Stomach (tissue), 8 donors: ENCODE measurements at regions not wholly inside any gene's neighbourhood (a gene's known extent, or its start where the extent isn't known, plus 50 kb on each side); places are given as distances from the start of the nearest gene placed in this dataset.
A peak's percentile ranks its signal among the peaks of the same experiment; 100 is the strongest.

Source experiments
- DNase-seq, 2 donors: peaks; one replicate each; pipeline versions ENCODE4 v3.0.0 to v3.0.0-alpha.2; 2013 to 2019
- H3K27ac ChIP-seq, 5 donors: fragments of 200-600 bp in 4 of 5; sonication (generic) in 4 of 5; one replicate each; pipeline ENCODE4 v1.5.1; 2013 to 2019; ENCODE audit warnings: mild to moderate bottlenecking in 1 of 5, moderate library complexity in 1 of 5
- H3K27me3 ChIP-seq, 3 donors: fragments of 200-600 bp; sonication (generic); one replicate each; pipeline ENCODE4 v1.5.1; 2017 to 2019; ENCODE audit warnings: mixed run types in 1 of 3
- H3K36me3 ChIP-seq, 4 donors: fragments of 200-600 bp; sonication (generic); 1 replicate in 3 of 4; 2 replicates in 1 of 4; pipeline ENCODE4 v1.5.1; 2016 to 2019
- H3K4me1 ChIP-seq, 4 donors: fragments of 200-600 bp; sonication (generic); one replicate each; pipeline ENCODE4 v1.5.1; 2016 to 2019
- H3K4me3 ChIP-seq, 4 donors: fragments of 200-600 bp; sonication (generic) in 3 of 4; one replicate each; pipeline ENCODE4 v1.5.1; 2016 to 2019; ENCODE audit warnings: mild to moderate bottlenecking in 1 of 4
- H3K9me3 ChIP-seq, 4 donors: fragments of 200-600 bp; sonication (generic); one replicate each; pipeline ENCODE4 v1.5.1; 2016 to 2019
- EP300 ChIP-seq: sonication (generic); formaldehyde crosslinking; IDR thresholded peaks from one replicate; pipeline ENCODE4 v1.6.1; 2017; ENCODE audit warnings: antibody characterized with exemption
- POLR2A ChIP-seq, 4 donors: fragments of 450-650 bp; IDR thresholded peaks; one replicate each; pipeline ENCODE4 v1.6.1; 2016; ENCODE audit warnings: antibody characterized with exemption in 4 of 4, control low read depth in 2 of 4, mild to moderate bottlenecking in 1 of 4, moderate library complexity in 1 of 4
- POLR2AphosphoS5 ChIP-seq, 3 donors: sonication (generic); formaldehyde crosslinking; IDR thresholded peaks; one replicate each; pipeline ENCODE4 v1.6.1; 2016; ENCODE audit warnings: antibody characterized with exemption in 3 of 3
- WGBS, 5 donors: extraction: QIAGEN DNeasy Blood & Tissue Kit in 3 of 5; methylation state at CpG; one replicate each; pipeline versions ENCODE4 v1.1.5 to v1.1.7; 2013 to 2018; 5-methylcytosine and 5-hydroxymethylcytosine counted together
- intact Hi-C: fragments of 100-400 bp; cut with DNase I; formaldehyde crosslinking; loops from one replicate; pipeline ENCODE4 v1.15.1; 2023; ENCODE audit warnings: low total_unique reads
- TF ChIP-seq, protein P1 (sequence below), 7 experiments: fragments of 450-650 bp in 4 of 7; fragments of 200-600 bp in 3 of 7; sonication (generic) in 3 of 7; IDR thresholded peaks; one replicate each; pipeline ENCODE4 v1.5.1; 2016 to 2019; ENCODE audit warnings: antibody characterized with exemption in 7 of 7, control low read depth in 2 of 7, mild to moderate bottlenecking in 1 of 7
- donor health status: healthy with polysubstance abuse.
- donor health status: Bipolar disorder and iron deficiency.
- donor health status: healthy.

GRCh38 chr6:47141171-47141570 lies 99.0 kb upstream of the ADGRF1 start:
- Histone ChIP-seq H3K9me3 (no peaks in the 10 kb centered on the region), H3K27me3 (no peaks in the 10 kb centered on the region), H3K4me1 (peaks cover 0 to 17% (median 6%) of the 10 kb centered on the region in 4 donors), H3K4me3 (no peak overlapping the region), H3K36me3 (no peaks in the 10 kb centered on the region), H3K27ac (no peak overlapping the region)
- TF ChIP-seq POLR2A (IDR thresholded peaks at IDR 0.05) (no peak), POLR2AphosphoS5 (IDR thresholded peaks at IDR 0.05) (no peak), EP300 (no peak)
- TF ChIP-seq, protein P1, sequence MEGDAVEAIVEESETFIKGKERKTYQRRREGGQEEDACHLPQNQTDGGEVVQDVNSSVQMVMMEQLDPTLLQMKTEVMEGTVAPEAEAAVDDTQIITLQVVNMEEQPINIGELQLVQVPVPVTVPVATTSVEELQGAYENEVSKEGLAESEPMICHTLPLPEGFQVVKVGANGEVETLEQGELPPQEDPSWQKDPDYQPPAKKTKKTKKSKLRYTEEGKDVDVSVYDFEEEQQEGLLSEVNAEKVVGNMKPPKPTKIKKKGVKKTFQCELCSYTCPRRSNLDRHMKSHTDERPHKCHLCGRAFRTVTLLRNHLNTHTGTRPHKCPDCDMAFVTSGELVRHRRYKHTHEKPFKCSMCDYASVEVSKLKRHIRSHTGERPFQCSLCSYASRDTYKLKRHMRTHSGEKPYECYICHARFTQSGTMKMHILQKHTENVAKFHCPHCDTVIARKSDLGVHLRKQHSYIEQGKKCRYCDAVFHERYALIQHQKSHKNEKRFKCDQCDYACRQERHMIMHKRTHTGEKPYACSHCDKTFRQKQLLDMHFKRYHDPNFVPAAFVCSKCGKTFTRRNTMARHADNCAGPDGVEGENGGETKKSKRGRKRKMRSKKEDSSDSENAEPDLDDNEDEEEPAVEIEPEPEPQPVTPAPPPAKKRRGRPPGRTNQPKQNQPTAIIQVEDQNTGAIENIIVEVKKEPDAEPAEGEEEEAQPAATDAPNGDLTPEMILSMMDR (IDR thresholded peaks at IDR 0.05), result no peak
- DNase-seq, result no peak
- 75 to 92% (median 89%) methylated on average over 3 of the region's 3 CpGs for WGBS, 5 donors
- intact Hi-C loops, result no loop called here

DNA sequence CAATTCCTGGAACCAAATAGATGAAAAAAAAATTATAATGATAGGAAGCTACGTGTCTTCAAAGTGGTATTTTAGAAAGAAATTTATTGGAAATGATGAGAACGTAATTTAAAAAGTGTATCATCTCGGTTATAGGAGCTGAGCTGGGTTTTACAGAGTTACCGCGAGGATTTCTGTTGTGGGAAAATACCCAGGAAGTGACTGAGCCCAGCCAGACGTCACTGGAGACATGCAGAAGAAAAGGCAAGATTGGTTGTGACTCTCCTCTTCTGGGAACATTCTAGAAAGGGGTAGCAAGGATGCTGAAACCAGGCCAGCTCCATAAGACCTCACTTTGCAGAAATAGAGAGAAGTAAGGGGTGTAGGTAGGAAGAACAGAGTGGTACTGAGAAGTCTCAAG lies 95.9 kb upstream of the ADGRF1 start:
- Histone ChIP-seq H3K27ac (no peak overlapping the region), H3K4me3 (no peak overlapping the region), H3K4me1 (peaks cover 5 to 42% (median 22%) of the 10 kb centered on the region in 4 donors), H3K27me3 (no peaks in the 10 kb centered on the region), H3K36me3 (no peaks in the 10 kb centered on the region), H3K9me3 (no peaks in the 10 kb centered on the region)
- WGBS, 5 donors, result 70 to 75% (median 74%) methylated on average over 6 of the region's 6 CpGs
- TF ChIP-seq POLR2A (IDR thresholded peaks at IDR 0.05), result no peak
- TF ChIP-seq, protein P1 (IDR thresholded peaks at IDR 0.05), result no peak
- TF ChIP-seq POLR2AphosphoS5 (IDR thresholded peaks at IDR 0.05), result no peak
- TF ChIP-seq EP300, result no peak
- intact Hi-C loops, result no loop called here
- DNase-seq, result no peak

GRCh38 chr6:47137073-47137472 lies 94.9 kb upstream of the ADGRF1 start:
- no peak for DNase-seq
- peaks cover 5 to 52% (median 26%) of the 10 kb centered on the region in 4 donors for H3K4me1 ChIP-seq
- H3K36me3 ChIP-seq, result no peaks in the 10 kb centered on the region
- intact Hi-C loops, result no loop called here
- TF ChIP-seq EP300 (no peak), POLR2A (IDR thresholded peaks at IDR 0.05) (no peak), POLR2AphosphoS5 (IDR thresholded peaks at IDR 0.05) (no peak)
- TF ChIP-seq, protein P1 (IDR thresholded peaks at IDR 0.05), result no peak
- H3K27me3 ChIP-seq, result no peaks in the 10 kb centered on the region
- H3K9me3 ChIP-seq, result no peaks in the 10 kb centered on the region
- peak overlapping the region in 1 of 5 donors; percentile 78 for H3K27ac ChIP-seq
- H3K4me3 ChIP-seq, result no peak overlapping the region

DNA sequence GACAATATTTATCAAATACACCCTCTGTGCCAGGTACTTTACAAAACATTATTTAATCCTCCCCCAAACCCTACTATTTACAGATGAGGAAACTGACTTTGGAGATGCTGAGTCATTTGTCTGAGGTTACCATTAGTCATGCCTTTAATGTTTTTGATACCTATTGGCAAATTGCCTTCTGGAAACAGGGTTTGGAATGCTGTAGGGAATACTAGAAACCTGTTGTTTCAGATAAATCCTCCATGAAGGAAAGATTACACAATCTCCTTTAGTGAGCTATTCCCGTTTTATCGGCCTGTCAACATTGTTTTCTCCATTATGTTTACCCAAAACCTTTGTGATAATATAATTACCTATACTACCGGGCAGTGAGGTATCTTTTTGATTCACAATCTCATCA lies 93.6 kb upstream of the ADGRF1 start:
- WGBS, 5 donors, result 23 to 43% (median 35%) methylated on average over 3 of the region's 3 CpGs
- Histone ChIP-seq H3K9me3 (no peaks in the 10 kb centered on the region), H3K27ac (peak overlapping the region in 4 of 5 donors; percentile 71 to 79 (median 76)), H3K4me1 (peaks cover 0 to 55% (median 28%) of the 10 kb centered on the region in 4 donors), H3K27me3 (no peaks in the 10 kb centered on the region), H3K4me3 (no peak overlapping the region), H3K36me3 (no peaks in the 10 kb centered on the region)
- peak in 1 of 2 donors; percentile 78 for DNase-seq
- TF ChIP-seq, protein P1 (IDR thresholded peaks at IDR 0.05), result no peak
- TF ChIP-seq POLR2AphosphoS5 (IDR thresholded peaks at IDR 0.05) (peak in 2 of 3 donors; percentile 90 to 91), POLR2A (IDR thresholded peaks at IDR 0.05) (no peak), EP300 (no peak)
- intact Hi-C loops, result no loop called here
